ENCODE measurements at regions not wholly inside any gene's neighbourhood (a gene's known extent, or its start where the extent isn't known, plus 50 kb on each side); places are given as distances from the start of the nearest gene placed in this dataset.

GRCh38 chr7:17490825-17491224 is 192.4 kb downstream of the AHR start:
- TF ChIP-seq CTCF (IDR thresholded peaks at IDR 0.05) (no peak), POLR2A (IDR thresholded peaks at IDR 0.05) (no peak)
